HG03571 (cell line): ENCODE measurements at regions not wholly inside any gene's neighbourhood (a gene's known extent, or its start where the extent isn't known, plus 50 kb on each side); places are given as distances from the start of the nearest gene placed in this dataset.

Source experiments
- ATAC-seq: cut with Tn5 transposase; IDR thresholded peaks from one replicate; pipeline ENCODE4 v1.9.1; 2021; ENCODE audit not compliant: unreplicated experiment

GRCh38 chr6:19128701-19129100, 708.5 kb upstream of the ID4 start:
- ATAC-seq = no peak

- no peak for ATAC-seq
Observed at GRCh38 chr6:19135706-19136105, 701.5 kb upstream of the ID4 start.

GRCh38 chr6:19137505-19137904, 699.7 kb upstream of the ID4 start:
- no peak for ATAC-seq

- ATAC-seq = no peak
Observed at GRCh38 chr6:19142275-19142674, 694.9 kb upstream of the ID4 start.

GRCh38 chr6:19150307-19150706, 686.9 kb upstream of the ID4 start:
- no peak for ATAC-seq

GRCh38 chr6:19153270-19153980, 683.7 kb upstream of the ID4 start:
- no peak for ATAC-seq

GRCh38 chr6:19153981-19154295, 683.2 kb upstream of the ID4 start:
- no peak for ATAC-seq

GRCh38 chr6:19156443-19156842, 680.7 kb upstream of the ID4 start:
- ATAC-seq = no peak

- ATAC-seq = no peak
Observed at GRCh38 chr6:19157486-19157885, 679.7 kb upstream of the ID4 start.

GRCh38 chr6:19158586-19158985, 678.6 kb upstream of the ID4 start:
- no peak for ATAC-seq

- ATAC-seq = no peak
Observed at GRCh38 chr6:19159089-19159488, 678.1 kb upstream of the ID4 start.

GRCh38 chr6:19159561-19159960, 677.6 kb upstream of the ID4 start:
- no peak for ATAC-seq

- no peak for ATAC-seq
Observed at GRCh38 chr6:19160081-19160730, 677.0 kb upstream of the ID4 start.

- ATAC-seq = no peak
Observed at GRCh38 chr6:19167251-19167650, 669.9 kb upstream of the ID4 start.

GRCh38 chr6:19169366-19169765, 667.8 kb upstream of the ID4 start:
- no peak for ATAC-seq

- ATAC-seq = no peak
Observed at GRCh38 chr6:19175023-19175422, 662.1 kb upstream of the ID4 start.

GRCh38 chr6:19180348-19181072, 656.7 kb upstream of the ID4 start:
- ATAC-seq = no peak

- ATAC-seq = no peak
Observed at GRCh38 chr6:19181211-19181610, 656.0 kb upstream of the ID4 start.

- ATAC-seq = no peak
Observed at GRCh38 chr6:19193624-19194023, 643.5 kb upstream of the ID4 start.

GRCh38 chr6:19204445-19204844, 632.7 kb upstream of the ID4 start:
- ATAC-seq = no peak

GRCh38 chr6:19205076-19205475, 632.1 kb upstream of the ID4 start:
- no peak for ATAC-seq

GRCh38 chr6:19209202-19209601, 628.0 kb upstream of the ID4 start:
- no peak for ATAC-seq
